ENCODE measurements at regions not wholly inside any gene's neighbourhood (a gene's known extent, or its start where the extent isn't known, plus 50 kb on each side); places are given as distances from the start of the nearest gene placed in this dataset.

DNA sequence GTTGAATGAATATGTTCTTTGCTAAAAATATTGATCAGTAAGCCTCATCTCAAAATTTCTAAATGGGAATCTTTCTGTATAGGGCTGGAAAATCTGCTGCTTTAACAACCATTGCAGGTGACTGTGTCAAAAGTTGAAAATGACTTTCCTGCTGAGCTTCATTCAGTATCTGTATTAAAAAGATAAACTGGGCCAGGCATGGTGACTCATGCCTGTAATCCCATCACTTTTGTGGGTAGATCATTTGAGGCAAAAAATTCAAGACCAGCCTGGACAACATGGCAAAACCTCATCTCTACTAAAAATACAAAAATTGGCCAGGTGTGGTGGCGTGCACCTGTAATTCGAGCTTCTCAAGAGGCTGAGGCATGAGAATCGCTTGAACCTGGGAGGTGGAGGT is 213.7 kb upstream of the SYT10 start:
- DNase-seq, result no peak
- ChIA-PET POLR2A (no interaction called here), CTCF (no interaction called here)
- Histone ChIP-seq H3K9me2 (no peaks in the 10 kb centered on the region; the same call in 1 of the 2 replicates), H3K79me2 (ENCODE audit: insufficient read depth) (no peaks in the 10 kb centered on the region), H3K4me3 (ENCODE audit: low read depth in 2 of 2, low read length in 1 of 2) (no peak overlapping the region), H3K9me3 (no peaks in the 10 kb centered on the region), H3K36me3 (replicated peaks in 1 of 2; ENCODE audit: control insufficient read depth in 1 of 2, insufficient read depth in 2 of 2, low read length in 1 of 2) (no peaks in the 10 kb centered on the region), H3K4me1 (ENCODE audit: control insufficient read depth in 1 of 2, insufficient read depth in 2 of 2, low read depth in 1 of 2, low read length in 1 of 2) (no peaks in the 10 kb centered on the region), H3K27ac (ENCODE audit: low read depth in 2 of 2, low read length in 1 of 2) (no peak overlapping the region), H2AFZ (ENCODE audit: low read depth) (no peak overlapping the region), H3K27me3 (ENCODE audit: insufficient read depth) (no peaks in the 10 kb centered on the region; the same call in 1 of the 2 replicates), H4K20me1 (ENCODE audit: insufficient read depth) (no peaks in the 10 kb centered on the region), H3F3A (replicated peaks; ENCODE audit: insufficient read depth) (no peaks in the 10 kb centered on the region), H3K9ac (no peak overlapping the region), H3K4me2 (no peak overlapping the region)
- TF ChIP-seq FOXJ3 (CRISPR knock-in tag; IDR thresholded peaks at IDR 0.05) (no peak), FOSL2 (IDR thresholded peaks at IDR 0.05; ENCODE audit: borderline replicate concordance, low read depth) (no peak), SIN3A (IDR thresholded peaks at IDR 0.05; ENCODE audit: borderline replicate concordance, low read depth, low read length) (no peak), EZH2phosphoT487 (IDR thresholded peaks at IDR 0.05; ENCODE audit: borderline replicate concordance, low read depth) (no peak), POLR2AphosphoS5 (IDR thresholded peaks at IDR 0.05; ENCODE audit: low read depth, low read length) (no peak), MEF2A (IDR thresholded peaks at IDR 0.05; ENCODE audit: borderline replicate concordance, low read depth) (no peak), RCOR1 (IDR thresholded peaks at IDR 0.05; ENCODE audit: low read length) (no peak), MXI1 (IDR thresholded peaks at IDR 0.05; ENCODE audit: low read depth, low read length) (no peak), EP300 (IDR thresholded peaks at IDR 0.05; ENCODE audit: borderline replicate concordance in 1 of 2, low read depth in 1 of 2, low read length in 1 of 2) (no peak), NRF1 (IDR thresholded peaks at IDR 0.05; ENCODE audit: low read depth, low read length) (no peak), SMC3 (IDR thresholded peaks at IDR 0.05; ENCODE audit: low read depth, low read length) (no peak), TAF1 (IDR thresholded peaks at IDR 0.05; ENCODE audit: borderline replicate concordance, low read depth, low read length) (no peak)
- TF ChIP-seq, protein P1, sequence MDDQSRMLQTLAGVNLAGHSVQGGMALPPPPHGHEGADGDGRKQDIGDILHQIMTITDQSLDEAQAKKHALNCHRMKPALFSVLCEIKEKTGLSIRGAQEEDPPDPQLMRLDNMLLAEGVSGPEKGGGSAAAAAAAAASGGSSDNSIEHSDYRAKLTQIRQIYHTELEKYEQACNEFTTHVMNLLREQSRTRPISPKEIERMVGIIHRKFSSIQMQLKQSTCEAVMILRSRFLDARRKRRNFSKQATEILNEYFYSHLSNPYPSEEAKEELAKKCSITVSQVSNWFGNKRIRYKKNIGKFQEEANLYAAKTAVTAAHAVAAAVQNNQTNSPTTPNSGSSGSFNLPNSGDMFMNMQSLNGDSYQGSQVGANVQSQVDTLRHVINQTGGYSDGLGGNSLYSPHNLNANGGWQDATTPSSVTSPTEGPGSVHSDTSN (IDR thresholded peaks at IDR 0.05), result no peak
- TF ChIP-seq, protein P2, sequence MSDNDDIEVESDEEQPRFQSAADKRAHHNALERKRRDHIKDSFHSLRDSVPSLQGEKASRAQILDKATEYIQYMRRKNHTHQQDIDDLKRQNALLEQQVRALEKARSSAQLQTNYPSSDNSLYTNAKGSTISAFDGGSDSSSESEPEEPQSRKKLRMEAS (IDR thresholded peaks at IDR 0.05; ENCODE audit: low read depth), result no peak
- TF ChIP-seq, protein P3, sequence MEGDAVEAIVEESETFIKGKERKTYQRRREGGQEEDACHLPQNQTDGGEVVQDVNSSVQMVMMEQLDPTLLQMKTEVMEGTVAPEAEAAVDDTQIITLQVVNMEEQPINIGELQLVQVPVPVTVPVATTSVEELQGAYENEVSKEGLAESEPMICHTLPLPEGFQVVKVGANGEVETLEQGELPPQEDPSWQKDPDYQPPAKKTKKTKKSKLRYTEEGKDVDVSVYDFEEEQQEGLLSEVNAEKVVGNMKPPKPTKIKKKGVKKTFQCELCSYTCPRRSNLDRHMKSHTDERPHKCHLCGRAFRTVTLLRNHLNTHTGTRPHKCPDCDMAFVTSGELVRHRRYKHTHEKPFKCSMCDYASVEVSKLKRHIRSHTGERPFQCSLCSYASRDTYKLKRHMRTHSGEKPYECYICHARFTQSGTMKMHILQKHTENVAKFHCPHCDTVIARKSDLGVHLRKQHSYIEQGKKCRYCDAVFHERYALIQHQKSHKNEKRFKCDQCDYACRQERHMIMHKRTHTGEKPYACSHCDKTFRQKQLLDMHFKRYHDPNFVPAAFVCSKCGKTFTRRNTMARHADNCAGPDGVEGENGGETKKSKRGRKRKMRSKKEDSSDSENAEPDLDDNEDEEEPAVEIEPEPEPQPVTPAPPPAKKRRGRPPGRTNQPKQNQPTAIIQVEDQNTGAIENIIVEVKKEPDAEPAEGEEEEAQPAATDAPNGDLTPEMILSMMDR (IDR thresholded peaks at IDR 0.05), result no peak
- 16% methylated on average over 3 of the region's 3 CpGs for WGBS (ENCODE audit: low lambda C conversion rate)

DNA sequence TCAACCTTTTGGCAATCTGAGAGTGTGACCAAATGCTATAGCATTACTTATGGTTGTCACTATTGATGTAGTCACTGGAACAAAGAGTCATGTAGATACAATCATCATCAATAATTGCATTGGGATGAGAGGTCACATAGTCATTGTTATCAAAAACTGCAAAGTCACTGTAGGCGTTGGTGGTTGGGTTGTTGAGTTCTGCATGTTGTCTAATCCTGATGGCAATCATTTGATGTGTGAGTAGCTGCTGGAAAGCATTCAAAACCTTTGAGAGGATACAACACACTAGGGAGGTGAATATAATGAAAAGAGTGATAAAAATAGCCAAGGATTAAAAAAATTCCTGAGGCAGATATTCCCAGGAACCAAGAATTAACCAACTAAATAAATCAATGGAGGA is 214.7 kb upstream of the SYT10 start:
- H4K20me1 ChIP-seq (ENCODE audit: insufficient read depth), result no peaks in the 10 kb centered on the region
- H3F3A ChIP-seq (replicated peaks; ENCODE audit: insufficient read depth), result no peaks in the 10 kb centered on the region
- H3K4me1 ChIP-seq (ENCODE audit: control insufficient read depth in 1 of 2, insufficient read depth in 2 of 2, low read depth in 1 of 2, low read length in 1 of 2), result no peaks in the 10 kb centered on the region
- H3K4me3 ChIP-seq (ENCODE audit: low read depth in 2 of 2, low read length in 1 of 2), result no peak overlapping the region
- POLR2A ChIA-PET, result no interaction called here
- H3K36me3 ChIP-seq (replicated peaks in 1 of 2; ENCODE audit: control insufficient read depth in 1 of 2, insufficient read depth in 2 of 2, low read length in 1 of 2), result no peaks in the 10 kb centered on the region
- 0% methylated on average over 1 of the region's 1 CpG for WGBS (ENCODE audit: low lambda C conversion rate)
- no peak for DNase-seq
- H3K9me3 ChIP-seq, result no peaks in the 10 kb centered on the region
- TF ChIP-seq MEF2A (IDR thresholded peaks at IDR 0.05; ENCODE audit: borderline replicate concordance, low read depth) (no peak), CHD2 (IDR thresholded peaks at IDR 0.05; ENCODE audit: low read length, partially characterized antibody) (no peak), GABPA (IDR thresholded peaks at IDR 0.05; ENCODE audit: low read depth) (no peak), JUND (IDR thresholded peaks at IDR 0.05) (no peak), FOSL2 (IDR thresholded peaks at IDR 0.05; ENCODE audit: borderline replicate concordance, low read depth) (no peak), RFX5 (IDR thresholded peaks at IDR 0.05; ENCODE audit: low read length) (no peak)
- TF ChIP-seq, protein P4, sequence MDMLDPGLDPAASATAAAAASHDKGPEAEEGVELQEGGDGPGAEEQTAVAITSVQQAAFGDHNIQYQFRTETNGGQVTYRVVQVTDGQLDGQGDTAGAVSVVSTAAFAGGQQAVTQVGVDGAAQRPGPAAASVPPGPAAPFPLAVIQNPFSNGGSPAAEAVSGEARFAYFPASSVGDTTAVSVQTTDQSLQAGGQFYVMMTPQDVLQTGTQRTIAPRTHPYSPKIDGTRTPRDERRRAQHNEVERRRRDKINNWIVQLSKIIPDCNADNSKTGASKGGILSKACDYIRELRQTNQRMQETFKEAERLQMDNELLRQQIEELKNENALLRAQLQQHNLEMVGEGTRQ (IDR thresholded peaks at IDR 0.05; ENCODE audit: borderline replicate concordance, low read depth, low read length), result no peak
- TF ChIP-seq, protein P5, sequence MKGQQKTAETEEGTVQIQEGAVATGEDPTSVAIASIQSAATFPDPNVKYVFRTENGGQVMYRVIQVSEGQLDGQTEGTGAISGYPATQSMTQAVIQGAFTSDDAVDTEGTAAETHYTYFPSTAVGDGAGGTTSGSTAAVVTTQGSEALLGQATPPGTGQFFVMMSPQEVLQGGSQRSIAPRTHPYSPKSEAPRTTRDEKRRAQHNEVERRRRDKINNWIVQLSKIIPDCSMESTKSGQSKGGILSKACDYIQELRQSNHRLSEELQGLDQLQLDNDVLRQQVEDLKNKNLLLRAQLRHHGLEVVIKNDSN (IDR thresholded peaks at IDR 0.05; ENCODE audit: borderline replicate concordance, low read depth), result no peak
- H3K79me2 ChIP-seq (ENCODE audit: insufficient read depth), result no peaks in the 10 kb centered on the region
- no peaks in the 10 kb centered on the region; the same call in 1 of the 2 replicates for H3K27me3 ChIP-seq (ENCODE audit: insufficient read depth)
- no peak overlapping the region for H2AFZ ChIP-seq (ENCODE audit: low read depth)
- no peak overlapping the region for H3K27ac ChIP-seq (ENCODE audit: low read depth in 2 of 2, low read length in 1 of 2)
- H3K9ac ChIP-seq, result no peak overlapping the region
- H3K4me2 ChIP-seq, result no peak overlapping the region
- CTCF ChIA-PET, result no interaction called here
- H3K9me2 ChIP-seq, result no peaks in the 10 kb centered on the region; the same call in 1 of the 2 replicates
